H9 (cell line): ENCODE measurements at regions not wholly inside any gene's neighbourhood (a gene's known extent, or its start where the extent isn't known, plus 50 kb on each side); places are given as distances from the start of the nearest gene placed in this dataset.

ENCODE experiments used
- DNase-seq: peaks from one replicate; pipeline ENCODE4 v3.0.0-alpha.2; 2017
- H2AFZ ChIP-seq: one replicate; pipeline ENCODE4 v1.6.1; 2013; ENCODE audit warnings: mild to moderate bottlenecking, low read length, control low read depth, moderate library complexity
- H2AK5ac ChIP-seq: 2 replicates; pipeline ENCODE4 v1.6.1; 2013; ENCODE audit warnings: low read length, control low read depth, mixed read lengths; ENCODE audit not compliant: insufficient read length
- H2BK120ac ChIP-seq: one replicate; pipeline ENCODE4 v1.6.1; 2013; ENCODE audit warnings: low read depth, mild to moderate bottlenecking, low read length, control low read depth, inconsistent platforms; ENCODE audit not compliant: poor library complexity, severe bottlenecking
- H2BK12ac ChIP-seq: 2 replicates; pipeline ENCODE4 v1.6.1; 2013; ENCODE audit warnings: low read length, control low read depth, mixed read lengths, low read depth; ENCODE audit not compliant: insufficient read length
- H2BK15ac ChIP-seq: 2 replicates; pipeline ENCODE4 v1.6.1; 2013; ENCODE audit warnings: low read depth, low read length, control low read depth
- H2BK20ac ChIP-seq: one replicate; pipeline ENCODE4 v1.6.1; 2013; ENCODE audit warnings: low read depth, mild to moderate bottlenecking, low read length, control low read depth, inconsistent platforms; ENCODE audit not compliant: poor library complexity, severe bottlenecking
- H2BK5ac ChIP-seq: 2 replicates; pipeline ENCODE4 v1.6.1; 2013; ENCODE audit warnings: low read length, control low read depth, mixed read lengths; ENCODE audit not compliant: insufficient read length
- H3K14ac ChIP-seq: 2 replicates; pipeline ENCODE4 v1.6.1; 2013; ENCODE audit warnings: low read length, control low read depth; ENCODE audit not compliant: insufficient read depth
- H3K18ac ChIP-seq: 2 replicates; pipeline ENCODE4 v1.6.1; 2013; ENCODE audit warnings: low read depth, mild to moderate bottlenecking, mixed read lengths, low read length, control low read depth; ENCODE audit not compliant: insufficient read length
- H3K23ac ChIP-seq: 2 replicates; pipeline ENCODE4 v1.6.1; 2013; ENCODE audit warnings: low read length, control low read depth, mixed read lengths, low read depth; ENCODE audit not compliant: insufficient read length
- H3K23me2 ChIP-seq: 2 replicates; pipeline ENCODE4 v1.6.1; 2013; ENCODE audit warnings: low read depth, mild to moderate bottlenecking, mixed read lengths, low read length, control low read depth; ENCODE audit not compliant: insufficient read length, poor library complexity, severe bottlenecking
- H3K27ac ChIP-seq: 2 replicates; pipeline ENCODE4 v1.5.1; 2013; ENCODE audit warnings: low read length, control low read depth, mixed read lengths, low read depth; ENCODE audit not compliant: insufficient read length
- H3K27me3 ChIP-seq: 2 replicates; pipeline ENCODE4 v1.6.1; 2013; ENCODE audit warnings: low read length, control low read depth, inconsistent platforms; ENCODE audit not compliant: insufficient read depth
- H3K4ac ChIP-seq: 2 replicates; pipeline ENCODE4 v1.6.1; 2013; ENCODE audit warnings: low read depth, mild to moderate bottlenecking, control low read depth, inconsistent platforms, low read length, moderate library complexity
- H3K4me1 ChIP-seq: 2 replicates; pipeline ENCODE4 v1.6.1; 2013; ENCODE audit warnings: low read length, control low read depth, inconsistent platforms; ENCODE audit not compliant: insufficient read depth
- H3K4me2 ChIP-seq: 2 replicates; pipeline ENCODE4 v1.6.1; 2013; ENCODE audit warnings: low read length, control low read depth, mixed read lengths; ENCODE audit not compliant: insufficient read length, insufficient read depth
- H3K56ac ChIP-seq: 2 replicates; pipeline ENCODE4 v1.6.1; 2013; ENCODE audit warnings: low read depth, mild to moderate bottlenecking, mixed read lengths, low read length, control low read depth; ENCODE audit not compliant: insufficient read length
- H3K79me1 ChIP-seq: 2 replicates; pipeline ENCODE4 v1.6.1; 2013; ENCODE audit warnings: low read depth, mild to moderate bottlenecking, moderate library complexity, low read length, control low read depth, inconsistent platforms; ENCODE audit not compliant: insufficient read depth, poor library complexity, severe bottlenecking
- H3K79me2 ChIP-seq: 2 replicates; pipeline ENCODE4 v1.6.1; 2013; ENCODE audit warnings: low read length, control low read depth, inconsistent platforms; ENCODE audit not compliant: insufficient read depth
- H3K9ac ChIP-seq: 2 replicates; pipeline ENCODE4 v1.6.1; 2013; ENCODE audit warnings: low read length, control low read depth, mixed read lengths; ENCODE audit not compliant: insufficient read length; ENCODE audit errors: extremely low read depth
- H3K9me3 ChIP-seq: one replicate; pipeline ENCODE4 v1.6.1; 2013; ENCODE audit warnings: low read depth, low read length, inconsistent platforms; ENCODE audit not compliant: control insufficient read depth
- H3T11ph ChIP-seq: one replicate; pipeline ENCODE4 v1.6.1; 2013; ENCODE audit warnings: mild to moderate bottlenecking, low read length, control low read depth, inconsistent platforms
- H4K20me1 ChIP-seq: one replicate; pipeline ENCODE4 v1.6.1; 2013; ENCODE audit not compliant: control insufficient read depth, insufficient read length, insufficient read depth
- H4K5ac ChIP-seq: 2 replicates; pipeline ENCODE4 v1.6.1; 2013; ENCODE audit warnings: low read depth, mild to moderate bottlenecking, mixed read lengths, low read length, control low read depth; ENCODE audit not compliant: insufficient read length
- H4K8ac ChIP-seq: replicated peaks from 2 replicates; pipeline ENCODE4 v1.6.1; 2013; ENCODE audit warnings: low read length, control low read depth, mixed read lengths, low read depth; ENCODE audit not compliant: insufficient read length
- H4K91ac ChIP-seq: 2 replicates; pipeline ENCODE4 v1.6.1; 2013; ENCODE audit warnings: low read depth, mild to moderate bottlenecking, moderate library complexity, mixed read lengths, low read length, control low read depth; ENCODE audit not compliant: insufficient read length
- H3K27ac Mint-ChIP-seq, 3 experiments: 2 replicates in 2 of 3; 3 replicates in 1 of 3; pipeline ENCODE4 v1.8.0; 2020 to 2021; ENCODE audit warnings: mixed read lengths in 3 of 3, mild to moderate bottlenecking in 1 of 3, moderate library complexity in 1 of 3
- H3K27me3 Mint-ChIP-seq: 2 replicates; pipeline ENCODE4 v1.8.0; 2021; ENCODE audit warnings: low read depth, mild to moderate bottlenecking, moderate library complexity, mixed read lengths
- H3K36me3 Mint-ChIP-seq, 3 experiments: 2 replicates in 2 of 3; 3 replicates in 1 of 3; pipeline ENCODE4 v1.8.0; 2020 to 2021; ENCODE audit warnings: low read depth in 3 of 3, mixed read lengths in 3 of 3; ENCODE audit not compliant: insufficient read depth in 1 of 3
- H3K4me1 Mint-ChIP-seq, 2 experiments: 2 replicates each; pipeline ENCODE4 v1.8.0; 2020; ENCODE audit warnings: mixed read lengths in 2 of 2
- H3K4me3 Mint-ChIP-seq, 2 experiments: 2 replicates in 1 of 2; 3 replicates in 1 of 2; pipeline ENCODE4 v1.8.0; 2020 to 2021; ENCODE audit warnings: mild to moderate bottlenecking in 2 of 2, mixed read lengths in 2 of 2, moderate library complexity in 1 of 2
- H3K9me3 Mint-ChIP-seq, 2 experiments: 2 replicates in 1 of 2; 3 replicates in 1 of 2; pipeline ENCODE4 v1.8.0; 2020; ENCODE audit warnings: mild to moderate bottlenecking in 2 of 2, mixed read lengths in 2 of 2, moderate library complexity in 1 of 2
- CTCF ChIP-seq: fragments of 200-600 bp; sonication (generic); conservative IDR thresholded peaks from 3 replicates; pipeline ENCODE4 v1.8.0; 2021; ENCODE audit warnings: antibody characterized with exemption, mild to moderate bottlenecking
- WGBS: extraction: QIAGEN DNeasy Blood & Tissue Kit; methylation state at CpG from one replicate; pipeline ENCODE4 v1.1.7; 2013; ENCODE audit warnings: missing lambda C conversion rate, low lambda C conversion rate, mixed read lengths; ENCODE audit not compliant: insufficient read length; ENCODE audit errors: extremely low coverage; 5-methylcytosine and 5-hydroxymethylcytosine counted together

DNA sequence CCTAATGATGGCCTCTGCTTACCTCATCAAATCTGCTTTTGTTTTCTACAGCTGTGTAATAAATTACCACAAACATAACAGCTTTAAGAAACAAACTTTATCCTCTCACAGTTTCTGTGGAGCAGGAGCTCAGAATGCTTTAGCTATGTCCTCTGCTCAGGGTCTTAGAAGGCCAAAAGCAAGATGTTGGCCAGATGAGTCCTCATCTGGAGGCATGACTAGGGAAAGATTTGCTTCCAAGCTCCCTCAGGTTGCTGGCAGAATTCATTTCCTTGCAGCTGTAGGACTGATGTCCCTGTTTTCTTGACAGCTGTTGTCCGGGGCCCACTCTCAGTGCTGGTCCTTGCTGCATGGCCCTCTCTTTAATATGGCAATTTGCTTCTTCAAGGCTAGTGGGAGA is 116.7 kb upstream of the PDE5A start:
- Mint-ChIP-seq H3K27me3 (no peaks in the 10 kb centered on the region), H3K9me3 (no peaks in the 10 kb centered on the region), H3K36me3 (no peaks in the 10 kb centered on the region), H3K27ac (no peak overlapping the region), H3K4me1 (no peaks in the 10 kb centered on the region), H3K4me3 (no peak overlapping the region)
- no peak overlapping the region for H3K23ac ChIP-seq
- H3K14ac ChIP-seq, result no peak overlapping the region
- H3K56ac ChIP-seq, result no peak overlapping the region
- no peak overlapping the region for H2BK20ac ChIP-seq
- no peak overlapping the region for H3K4ac ChIP-seq
- no peak overlapping the region for H2BK5ac ChIP-seq
- no peak overlapping the region for H3K18ac ChIP-seq
- no peaks in the 10 kb centered on the region for H3K79me1 ChIP-seq
- no peaks in the 10 kb centered on the region for H3K23me2 ChIP-seq
- WGBS, result no CpG with 5 or more reads among the region's 1 CpG
- no peaks in the 10 kb centered on the region for H4K20me1 ChIP-seq
- no peak overlapping the region for H2BK12ac ChIP-seq
- H4K5ac ChIP-seq, result no peak overlapping the region
- no peak overlapping the region for H3K9ac ChIP-seq
- no peaks in the 10 kb centered on the region; the same call in 1 of the 2 replicates for H3K4me1 ChIP-seq
- H3K9me3 ChIP-seq, result no peaks in the 10 kb centered on the region
- no peaks in the 10 kb centered on the region for H3K79me2 ChIP-seq
- no peak overlapping the region for H3T11ph ChIP-seq
- H4K91ac ChIP-seq, result no peak overlapping the region
- H3K27ac ChIP-seq, result no peak overlapping the region
- H3K27me3 ChIP-seq, result no peaks in the 10 kb centered on the region
- no peak for DNase-seq
- no peak overlapping the region for H4K8ac ChIP-seq
- TF ChIP-seq CTCF, result no peak
- H2BK15ac ChIP-seq, result no peak overlapping the region
- H2AK5ac ChIP-seq, result no peak overlapping the region
- H2BK120ac ChIP-seq, result no peak overlapping the region
- no peak overlapping the region for H2AFZ ChIP-seq
- H3K4me2 ChIP-seq, result no peak overlapping the region
